ENCODE measurements at regions not wholly inside any gene's neighbourhood (a gene's known extent, or its start where the extent isn't known, plus 50 kb on each side); places are given as distances from the start of the nearest gene placed in this dataset.
"Not testable (repeated sequence)": the region's sequence is repeated elsewhere in the genome, so short reads cannot be mapped to it uniquely, and the experiment has no call there.

- peak; percentile 75 for ATAC-seq
- H3K4me3 ChIP-seq, result no peak overlapping the region
- no peaks in the 10 kb centered on the region for H3K36me3 ChIP-seq
- DNase-seq, result no peak
- intact Hi-C loops (cut with DNase I), result no loop called here
- no peak overlapping the region for H3K27ac ChIP-seq
- no peaks in the 10 kb centered on the region for H3K9me3 ChIP-seq
- TF ChIP-seq CTCF (IDR thresholded peaks at IDR 0.05), result no peak
- H3K27me3 ChIP-seq, result no peaks in the 10 kb centered on the region
- H3K4me1 ChIP-seq, result no peaks in the 10 kb centered on the region
Observed at GRCh38 chr3:162569314-162569713, 1072.7 kb downstream of the OTOL1 start.

- ATAC-seq (no peak), DNase-seq (no peak)
- Histone ChIP-seq H3K27me3 (no peaks in the 10 kb centered on the region), H3K27ac (no peak overlapping the region), H3K9me3 (no peaks in the 10 kb centered on the region), H3K4me1 (no peaks in the 10 kb centered on the region), H3K4me3 (no peak overlapping the region), H3K36me3 (no peaks in the 10 kb centered on the region)
- no peak for TF ChIP-seq CTCF (IDR thresholded peaks at IDR 0.05)
- intact Hi-C loops (cut with DNase I), result no loop called here
Observed at GRCh38 chr3:162584986-162585385, 1088.4 kb downstream of the OTOL1 start.

- DNase-seq (no peak), ATAC-seq (no peak)
- no peak for TF ChIP-seq CTCF (IDR thresholded peaks at IDR 0.05)
- Histone ChIP-seq H3K36me3 (no peaks in the 10 kb centered on the region), H3K4me1 (no peaks in the 10 kb centered on the region), H3K27me3 (no peaks in the 10 kb centered on the region), H3K4me3 (no peak overlapping the region), H3K27ac (no peak overlapping the region), H3K9me3 (no peaks in the 10 kb centered on the region)
- intact Hi-C loops (cut with DNase I), result no loop called here
Observed at GRCh38 chr3:162586591-162586990, 1090.0 kb downstream of the OTOL1 start.

- H3K27ac ChIP-seq, result no peak overlapping the region
- DNase-seq (no peak), ATAC-seq (no peak)
- no peak overlapping the region for H3K4me3 ChIP-seq
- intact Hi-C loops (cut with DNase I), result no loop called here
- H3K36me3 ChIP-seq, result no peaks in the 10 kb centered on the region
- TF ChIP-seq CTCF (IDR thresholded peaks at IDR 0.05), result no peak
- H3K27me3 ChIP-seq, result no peaks in the 10 kb centered on the region
- H3K4me1 ChIP-seq, result no peaks in the 10 kb centered on the region
- H3K9me3 ChIP-seq, result no peaks in the 10 kb centered on the region
Observed at GRCh38 chr3:162597226-162597625, 1100.6 kb downstream of the OTOL1 start.

GRCh38 chr3:162598500-162598899 is 1101.9 kb downstream of the OTOL1 start:
- H3K36me3 ChIP-seq; H3K4me1 ChIP-seq; H3K4me3 ChIP-seq; H3K27ac ChIP-seq; DNase-seq; intact Hi-C loops (cut with DNase I); ATAC-seq; H3K9me3 ChIP-seq; H3K27me3 ChIP-seq: not testable (repeated sequence)

- H3K27me3 ChIP-seq; H3K4me3 ChIP-seq; ATAC-seq; H3K4me1 ChIP-seq; H3K36me3 ChIP-seq; DNase-seq; H3K27ac ChIP-seq; H3K9me3 ChIP-seq; intact Hi-C loops (cut with DNase I): not testable (repeated sequence)
Observed at GRCh38 chr3:162599742-162600141, 1103.1 kb downstream of the OTOL1 start.

- H3K4me3 ChIP-seq, result no peak overlapping the region
- H3K9me3 ChIP-seq, result no peaks in the 10 kb centered on the region
- no peak overlapping the region for H3K27ac ChIP-seq
- H3K27me3 ChIP-seq, result no peaks in the 10 kb centered on the region
- no peak for TF ChIP-seq CTCF (IDR thresholded peaks at IDR 0.05)
- no peaks in the 10 kb centered on the region for H3K36me3 ChIP-seq
- H3K4me1 ChIP-seq, result no peaks in the 10 kb centered on the region
- intact Hi-C loops (cut with DNase I), result no loop called here
- DNase-seq, result no peak
- ATAC-seq, result no peak
Observed at GRCh38 chr3:162601101-162601670, 1104.6 kb downstream of the OTOL1 start.

Measured in upper lobe of right lung (tissue), 1 donor.